Ishikawa (cell line): ENCODE measurements at regions not wholly inside any gene's neighbourhood (a gene's known extent, or its start where the extent isn't known, plus 50 kb on each side); places are given as distances from the start of the nearest gene placed in this dataset.

Experiments
- CEBPB ChIP-seq: IDR thresholded peaks from 2 replicates; pipeline ENCODE4 v1.6.1; 2012
- CREB1 ChIP-seq: IDR thresholded peaks from 2 replicates; pipeline ENCODE4 v1.6.1; 2012; ENCODE audit warnings: low read depth
- EGR1 ChIP-seq: IDR thresholded peaks from 2 replicates; pipeline ENCODE4 v1.6.1; 2012
- EP300 ChIP-seq: IDR thresholded peaks from 2 replicates; pipeline ENCODE4 v1.6.1; 2012; ENCODE audit warnings: borderline replicate concordance
- FOXM1 ChIP-seq: IDR thresholded peaks from 2 replicates; pipeline ENCODE4 v1.6.1; 2012; ENCODE audit warnings: low read depth, borderline replicate concordance
- NFIC ChIP-seq: IDR thresholded peaks from 2 replicates; pipeline ENCODE4 v1.6.1; 2012
- RAD21 ChIP-seq: IDR thresholded peaks from 2 replicates; pipeline ENCODE4 v1.6.1; 2012; ENCODE audit warnings: low read depth
- TAF1 ChIP-seq: IDR thresholded peaks from 2 replicates; pipeline ENCODE4 v1.6.1; 2012; ENCODE audit warnings: low read depth, mild to moderate bottlenecking
- TCF12 ChIP-seq: IDR thresholded peaks from 2 replicates; pipeline ENCODE4 v1.6.1; 2012; ENCODE audit warnings: low read depth
- TEAD4 ChIP-seq: IDR thresholded peaks from 2 replicates; pipeline ENCODE4 v1.6.1; 2012
- YY1 ChIP-seq: IDR thresholded peaks from 2 replicates; pipeline ENCODE4 v1.6.1; 2012; ENCODE audit warnings: low read depth
- ZBTB7A ChIP-seq: IDR thresholded peaks from 2 replicates; pipeline ENCODE4 v1.6.1; 2012; ENCODE audit warnings: low read depth
- TF ChIP-seq, protein P1 (sequence below): IDR thresholded peaks from 2 replicates; pipeline ENCODE4 v1.6.1; 2012; ENCODE audit warnings: low read depth, mild to moderate bottlenecking
- TF ChIP-seq, protein P2 (sequence below): IDR thresholded peaks from 2 replicates; pipeline ENCODE4 v1.6.1; 2012
- TF ChIP-seq, protein P3 (sequence below): IDR thresholded peaks from 2 replicates; pipeline ENCODE4 v1.6.1; 2012

DNA sequence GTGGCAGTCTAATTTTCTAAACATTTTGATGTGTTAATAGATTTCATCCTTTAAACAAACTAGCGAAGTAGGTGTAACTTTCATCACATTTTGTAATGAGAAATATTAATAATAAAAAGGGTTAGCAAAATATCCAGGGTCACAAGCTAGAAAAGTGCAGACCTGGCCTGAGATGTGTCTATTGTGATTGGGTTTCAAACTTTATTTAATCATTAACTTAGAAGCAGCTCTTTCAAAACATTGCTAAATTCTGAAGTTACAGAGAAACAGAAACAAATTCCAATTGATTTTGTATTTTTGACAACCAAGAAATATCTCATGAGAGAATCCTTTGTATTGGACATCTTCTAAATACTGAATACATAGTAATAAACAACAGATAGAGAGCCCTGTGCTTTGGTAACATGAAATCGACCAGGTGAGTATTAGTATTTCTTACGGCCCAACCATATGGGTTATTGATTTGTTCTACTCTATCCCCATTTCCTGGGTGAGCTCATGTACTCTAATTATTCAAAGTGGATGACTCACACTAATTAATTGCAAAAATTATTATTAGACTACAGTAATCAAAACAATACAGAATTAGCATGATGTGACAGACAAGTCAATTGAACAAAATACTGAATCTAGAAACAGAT is 1093.8 kb upstream of the AGA start:
- TF ChIP-seq, protein P1, sequence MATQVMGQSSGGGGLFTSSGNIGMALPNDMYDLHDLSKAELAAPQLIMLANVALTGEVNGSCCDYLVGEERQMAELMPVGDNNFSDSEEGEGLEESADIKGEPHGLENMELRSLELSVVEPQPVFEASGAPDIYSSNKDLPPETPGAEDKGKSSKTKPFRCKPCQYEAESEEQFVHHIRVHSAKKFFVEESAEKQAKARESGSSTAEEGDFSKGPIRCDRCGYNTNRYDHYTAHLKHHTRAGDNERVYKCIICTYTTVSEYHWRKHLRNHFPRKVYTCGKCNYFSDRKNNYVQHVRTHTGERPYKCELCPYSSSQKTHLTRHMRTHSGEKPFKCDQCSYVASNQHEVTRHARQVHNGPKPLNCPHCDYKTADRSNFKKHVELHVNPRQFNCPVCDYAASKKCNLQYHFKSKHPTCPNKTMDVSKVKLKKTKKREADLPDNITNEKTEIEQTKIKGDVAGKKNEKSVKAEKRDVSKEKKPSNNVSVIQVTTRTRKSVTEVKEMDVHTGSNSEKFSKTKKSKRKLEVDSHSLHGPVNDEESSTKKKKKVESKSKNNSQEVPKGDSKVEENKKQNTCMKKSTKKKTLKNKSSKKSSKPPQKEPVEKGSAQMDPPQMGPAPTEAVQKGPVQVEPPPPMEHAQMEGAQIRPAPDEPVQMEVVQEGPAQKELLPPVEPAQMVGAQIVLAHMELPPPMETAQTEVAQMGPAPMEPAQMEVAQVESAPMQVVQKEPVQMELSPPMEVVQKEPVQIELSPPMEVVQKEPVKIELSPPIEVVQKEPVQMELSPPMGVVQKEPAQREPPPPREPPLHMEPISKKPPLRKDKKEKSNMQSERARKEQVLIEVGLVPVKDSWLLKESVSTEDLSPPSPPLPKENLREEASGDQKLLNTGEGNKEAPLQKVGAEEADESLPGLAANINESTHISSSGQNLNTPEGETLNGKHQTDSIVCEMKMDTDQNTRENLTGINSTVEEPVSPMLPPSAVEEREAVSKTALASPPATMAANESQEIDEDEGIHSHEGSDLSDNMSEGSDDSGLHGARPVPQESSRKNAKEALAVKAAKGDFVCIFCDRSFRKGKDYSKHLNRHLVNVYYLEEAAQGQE = no peak
- TF ChIP-seq EP300 = no peak
- TF ChIP-seq YY1 = no peak
- TF ChIP-seq TCF12 = no peak
- no peak for TF ChIP-seq EGR1
- no peak for TF ChIP-seq TAF1
- TF ChIP-seq CEBPB = no peak
- no peak for TF ChIP-seq FOXM1
- no peak for TF ChIP-seq RAD21
- no peak for TF ChIP-seq ZBTB7A

DNA sequence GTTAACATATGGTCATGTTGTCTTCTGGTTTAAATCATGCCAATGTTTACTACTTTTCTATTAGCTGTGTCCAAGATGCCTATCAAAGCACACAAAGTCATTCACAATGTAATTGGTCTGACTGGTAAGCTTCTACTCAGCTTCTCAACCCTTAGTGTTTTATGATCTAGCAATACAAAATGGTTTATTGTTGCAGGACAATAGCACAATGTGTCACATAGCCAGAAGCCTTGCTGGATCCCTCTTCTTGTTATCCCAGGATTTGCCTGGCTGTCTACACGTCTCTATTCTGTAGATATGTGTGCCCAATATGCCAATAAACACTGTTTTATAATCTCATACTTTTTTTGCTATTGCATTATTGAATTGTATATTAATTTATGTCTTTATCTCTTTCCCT is 1111.0 kb upstream of the AGA start:
- TF ChIP-seq, protein P1 = no peak
- TF ChIP-seq NFIC = no peak
- TF ChIP-seq TAF1 = no peak
- TF ChIP-seq YY1 = no peak
- no peak for TF ChIP-seq CREB1
- TF ChIP-seq, protein P2, sequence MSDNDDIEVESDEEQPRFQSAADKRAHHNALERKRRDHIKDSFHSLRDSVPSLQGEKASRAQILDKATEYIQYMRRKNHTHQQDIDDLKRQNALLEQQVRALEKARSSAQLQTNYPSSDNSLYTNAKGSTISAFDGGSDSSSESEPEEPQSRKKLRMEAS = no peak
- no peak for TF ChIP-seq ZBTB7A
- no peak for TF ChIP-seq FOXM1
- TF ChIP-seq TEAD4 = no peak
- no peak for TF ChIP-seq CEBPB
- no peak for TF ChIP-seq TCF12
- no peak for TF ChIP-seq EP300
- TF ChIP-seq, protein P3, sequence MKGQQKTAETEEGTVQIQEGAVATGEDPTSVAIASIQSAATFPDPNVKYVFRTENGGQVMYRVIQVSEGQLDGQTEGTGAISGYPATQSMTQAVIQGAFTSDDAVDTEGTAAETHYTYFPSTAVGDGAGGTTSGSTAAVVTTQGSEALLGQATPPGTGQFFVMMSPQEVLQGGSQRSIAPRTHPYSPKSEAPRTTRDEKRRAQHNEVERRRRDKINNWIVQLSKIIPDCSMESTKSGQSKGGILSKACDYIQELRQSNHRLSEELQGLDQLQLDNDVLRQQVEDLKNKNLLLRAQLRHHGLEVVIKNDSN = no peak
- TF ChIP-seq EGR1 = no peak
- no peak for TF ChIP-seq RAD21

DNA sequence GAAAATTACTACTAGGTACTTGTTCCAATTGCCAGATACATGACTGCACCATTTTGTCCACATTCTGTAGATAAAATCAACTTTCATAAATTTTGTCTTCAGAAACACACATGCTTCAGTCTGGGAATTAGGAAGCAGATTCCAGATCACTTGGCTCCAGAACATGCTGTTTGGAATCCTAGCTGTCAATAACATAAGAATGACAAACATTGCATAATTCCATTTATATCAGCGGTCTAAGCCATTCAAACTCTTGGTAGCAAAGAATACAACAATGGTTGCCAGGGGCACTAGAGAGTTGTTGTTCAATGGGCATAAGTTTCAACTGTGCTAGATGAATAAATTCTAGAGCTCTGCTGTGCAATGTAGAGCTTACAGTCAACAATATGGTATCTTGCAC is 1112.1 kb upstream of the AGA start:
- TF ChIP-seq, protein P2 = no peak

DNA sequence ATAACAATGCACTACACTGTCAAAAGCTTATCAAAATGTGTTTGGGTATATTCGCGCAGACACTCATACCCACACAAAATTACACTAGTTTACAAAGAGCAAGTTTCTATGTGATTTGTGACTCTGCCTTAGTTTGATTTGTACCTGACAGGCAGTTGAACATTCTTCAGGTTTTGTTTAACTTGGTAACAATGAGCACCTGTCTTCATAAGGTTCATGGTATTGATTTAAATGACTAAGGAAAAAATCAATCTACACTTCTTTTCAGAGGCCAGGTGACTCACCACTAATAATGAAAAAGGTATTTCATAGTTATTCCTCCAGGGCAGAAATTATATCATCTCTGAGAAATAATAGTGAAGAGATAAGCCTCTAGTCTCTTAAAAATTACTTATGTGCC is 1114.6 kb upstream of the AGA start:
- TF ChIP-seq, protein P3 = no peak
- TF ChIP-seq CEBPB (no peak), ZBTB7A (no peak), EP300 (no peak), RAD21 (no peak), EGR1 (no peak), TAF1 (no peak), YY1 (no peak), NFIC (no peak), CREB1 (no peak), TEAD4 (no peak), FOXM1 (no peak), TCF12 (no peak)
- TF ChIP-seq, protein P2 = no peak
- TF ChIP-seq, protein P1 = no peak

DNA sequence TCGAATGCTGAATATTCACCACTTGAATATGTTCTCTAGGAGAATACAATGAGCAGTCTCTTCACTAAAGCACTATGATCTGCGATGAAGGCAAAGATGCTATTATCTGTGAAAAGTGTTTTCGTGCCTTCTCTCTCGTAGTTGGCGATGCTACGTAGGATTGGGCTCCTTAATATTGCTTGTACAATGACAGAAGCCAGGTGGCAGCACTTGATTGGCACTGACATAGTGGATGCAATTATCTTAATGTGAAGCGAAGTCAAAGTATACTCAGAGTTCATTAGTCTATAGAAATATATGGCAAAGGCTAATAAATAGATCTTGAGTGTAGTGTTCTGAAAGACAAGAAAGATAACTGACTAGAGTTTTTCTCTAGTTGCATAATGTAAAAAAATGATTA is 1135.7 kb upstream of the AGA start:
- no peak for TF ChIP-seq EGR1
- peak; percentile 64 for TF ChIP-seq RAD21
